ENCODE measurements at regions not wholly inside any gene's neighbourhood (a gene's known extent, or its start where the extent isn't known, plus 50 kb on each side); places are given as distances from the start of the nearest gene placed in this dataset.

GRCh38 chr3:181629029-181629428 is 82.7 kb upstream of the SOX2 start:
- TF ChIP-seq CTCF (IDR thresholded peaks at IDR 0.05; ENCODE audit: low read depth, low read length) (no peak), EZH2phosphoT487 (IDR thresholded peaks at IDR 0.05; ENCODE audit: low read depth) (no peak)

All from OCI-LY3 (cell line).